ENCODE measurements at regions not wholly inside any gene's neighbourhood (a gene's known extent, or its start where the extent isn't known, plus 50 kb on each side); places are given as distances from the start of the nearest gene placed in this dataset.

DNA sequence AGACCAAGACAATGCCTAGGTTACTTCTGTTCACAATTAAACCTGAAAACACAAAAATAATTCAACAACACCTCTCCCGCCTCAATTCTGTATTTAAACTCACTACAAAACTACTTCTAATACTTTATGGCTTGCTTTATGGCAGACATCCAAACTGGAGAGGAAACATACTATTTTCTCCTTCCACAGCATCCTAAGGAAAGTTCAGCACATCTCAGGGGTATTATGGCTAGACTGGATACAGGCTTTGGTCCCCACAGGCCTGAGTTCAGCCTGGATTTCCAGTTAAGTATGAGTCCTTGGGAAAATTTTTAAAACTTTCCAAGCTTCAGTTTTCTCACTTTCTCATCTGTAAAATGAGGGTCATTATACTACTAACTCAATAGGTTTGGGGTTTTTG is 480.2 kb downstream of the CAAP1 start:
- ATAC-seq (no peak), DNase-seq (no peak)
- TF ChIP-seq, protein P1, sequence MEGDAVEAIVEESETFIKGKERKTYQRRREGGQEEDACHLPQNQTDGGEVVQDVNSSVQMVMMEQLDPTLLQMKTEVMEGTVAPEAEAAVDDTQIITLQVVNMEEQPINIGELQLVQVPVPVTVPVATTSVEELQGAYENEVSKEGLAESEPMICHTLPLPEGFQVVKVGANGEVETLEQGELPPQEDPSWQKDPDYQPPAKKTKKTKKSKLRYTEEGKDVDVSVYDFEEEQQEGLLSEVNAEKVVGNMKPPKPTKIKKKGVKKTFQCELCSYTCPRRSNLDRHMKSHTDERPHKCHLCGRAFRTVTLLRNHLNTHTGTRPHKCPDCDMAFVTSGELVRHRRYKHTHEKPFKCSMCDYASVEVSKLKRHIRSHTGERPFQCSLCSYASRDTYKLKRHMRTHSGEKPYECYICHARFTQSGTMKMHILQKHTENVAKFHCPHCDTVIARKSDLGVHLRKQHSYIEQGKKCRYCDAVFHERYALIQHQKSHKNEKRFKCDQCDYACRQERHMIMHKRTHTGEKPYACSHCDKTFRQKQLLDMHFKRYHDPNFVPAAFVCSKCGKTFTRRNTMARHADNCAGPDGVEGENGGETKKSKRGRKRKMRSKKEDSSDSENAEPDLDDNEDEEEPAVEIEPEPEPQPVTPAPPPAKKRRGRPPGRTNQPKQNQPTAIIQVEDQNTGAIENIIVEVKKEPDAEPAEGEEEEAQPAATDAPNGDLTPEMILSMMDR (IDR thresholded peaks at IDR 0.05), result no peak
- no peaks in the 10 kb centered on the region for H3K36me3 Mint-ChIP-seq (ENCODE audit: low read depth)
- no peak overlapping the region for H3K27ac Mint-ChIP-seq
- H3K4me3 Mint-ChIP-seq, result no peak overlapping the region
- peaks cover 2% of the 10 kb centered on the region for H3K9me3 Mint-ChIP-seq
- ChIA-PET POLR2A (no interaction called here), CTCF (no interaction called here)
- intact Hi-C loops (cut with micrococcal nuclease), result no loop called here
- no peaks in the 10 kb centered on the region for H3K4me1 Mint-ChIP-seq (ENCODE audit: low read depth)
- H3K27me3 Mint-ChIP-seq, result no peaks in the 10 kb centered on the region

DNA sequence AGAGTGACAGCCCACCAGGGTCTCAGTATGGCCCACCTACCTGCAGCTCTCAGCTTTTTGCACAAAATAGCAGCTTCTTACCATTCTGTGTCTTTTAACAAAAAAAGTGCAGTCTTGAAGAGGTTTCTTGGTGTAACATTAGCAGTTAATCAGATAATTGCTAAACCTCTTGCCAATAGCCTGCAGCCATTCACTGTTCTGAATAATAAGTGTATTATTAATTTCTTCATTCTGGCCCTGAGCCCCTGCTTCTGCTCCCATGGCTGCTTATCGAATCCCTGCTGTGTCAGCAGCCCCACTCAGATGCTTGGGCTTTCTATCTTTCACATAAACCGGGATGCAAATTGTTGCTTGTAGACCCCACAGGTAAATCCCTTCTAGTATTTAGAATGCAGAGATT is 485.9 kb downstream of the CAAP1 start:
- POLR2A ChIA-PET, result no interaction called here
- H3K36me3 Mint-ChIP-seq (ENCODE audit: low read depth), result no peaks in the 10 kb centered on the region
- DNase-seq, result no peak
- H3K9me3 Mint-ChIP-seq, result peaks cover 8% of the 10 kb centered on the region
- H3K4me1 Mint-ChIP-seq (ENCODE audit: low read depth), result no peaks in the 10 kb centered on the region
- H3K27me3 Mint-ChIP-seq, result no peaks in the 10 kb centered on the region
- H3K27ac Mint-ChIP-seq, result no peak overlapping the region
- H3K4me3 Mint-ChIP-seq, result no peak overlapping the region
- CTCF ChIA-PET, result no interaction called here
- TF ChIP-seq, protein P1 (IDR thresholded peaks at IDR 0.05), result no peak
- intact Hi-C loops (cut with micrococcal nuclease), result no loop called here
- no peak for ATAC-seq

GRCh38 chr9:26399556-26399955 is 493.0 kb downstream of the CAAP1 start:
- no peak for DNase-seq
- POLR2A ChIA-PET, result no interaction called here
- Mint-ChIP-seq H3K9me3 (peaks cover 8% of the 10 kb centered on the region), H3K4me1 (ENCODE audit: low read depth) (no peaks in the 10 kb centered on the region), H3K36me3 (ENCODE audit: low read depth) (no peaks in the 10 kb centered on the region), H3K4me3 (no peak overlapping the region), H3K27ac (no peak overlapping the region), H3K27me3 (no peaks in the 10 kb centered on the region)
- intact Hi-C loops (cut with micrococcal nuclease), result no loop called here
- no peak for ATAC-seq
- CTCF ChIA-PET, result no interaction called here
- TF ChIP-seq, protein P1 (IDR thresholded peaks at IDR 0.05), result no peak

GRCh38 chr9:26394025-26394424 is 498.6 kb downstream of the CAAP1 start:
- ChIA-PET CTCF (no interaction called here), POLR2A (no interaction called here)
- no peaks in the 10 kb centered on the region for H3K36me3 Mint-ChIP-seq (ENCODE audit: low read depth)
- intact Hi-C loops (cut with micrococcal nuclease), result no loop called here
- TF ChIP-seq, protein P1 (IDR thresholded peaks at IDR 0.05), result no peak
- no peak overlapping the region for H3K27ac Mint-ChIP-seq
- H3K4me3 Mint-ChIP-seq, result no peak overlapping the region
- no peaks in the 10 kb centered on the region for H3K4me1 Mint-ChIP-seq (ENCODE audit: low read depth)
- DNase-seq, result no peak
- ATAC-seq, result no peak
- peaks cover 12% of the 10 kb centered on the region for H3K9me3 Mint-ChIP-seq
- H3K27me3 Mint-ChIP-seq, result no peaks in the 10 kb centered on the region

GRCh38 chr9:26392639-26393038 is 500.0 kb downstream of the CAAP1 start:
- H3K27ac Mint-ChIP-seq, result no peak overlapping the region
- no peaks in the 10 kb centered on the region for H3K4me1 Mint-ChIP-seq (ENCODE audit: low read depth)
- intact Hi-C loops (cut with micrococcal nuclease), result no loop called here
- ATAC-seq (no peak), DNase-seq (no peak)
- POLR2A ChIA-PET, result no interaction called here
- peaks cover 16% of the 10 kb centered on the region for H3K9me3 Mint-ChIP-seq
- no peaks in the 10 kb centered on the region for H3K36me3 Mint-ChIP-seq (ENCODE audit: low read depth)
- TF ChIP-seq, protein P1 (IDR thresholded peaks at IDR 0.05), result no peak
- H3K27me3 Mint-ChIP-seq, result no peaks in the 10 kb centered on the region
- CTCF ChIA-PET, result no interaction called here
- no peak overlapping the region for H3K4me3 Mint-ChIP-seq
